ENCODE measurements at regions not wholly inside any gene's neighbourhood (a gene's known extent, or its start where the extent isn't known, plus 50 kb on each side); places are given as distances from the start of the nearest gene placed in this dataset.

GRCh38 chr2:208827549-208828221, 421.1 kb downstream of the PTH2R start:
- Histone ChIP-seq H3K4me1 (ENCODE audit: control insufficient read depth in 4 of 4, insufficient read depth in 4 of 4, low read length in 3 of 4) (no peaks in the 10 kb centered on the region), H3K27ac (ENCODE audit: low read depth in 1 of 2, low read length in 2 of 2) (no peak overlapping the region), H3K9me3 (ENCODE audit: control insufficient read depth in 4 of 4, low read length in 3 of 4) (no peaks in the 10 kb centered on the region), H3K36me3 (ENCODE audit: control insufficient read depth in 4 of 4, insufficient read depth in 3 of 4, low read depth in 1 of 4, low read length in 3 of 4) (no peaks in the 10 kb centered on the region), H3K4me3 (ENCODE audit: low read depth in 1 of 3, low read length in 3 of 3) (no peak overlapping the region), H3K9ac (ENCODE audit: low read depth in 1 of 2, low read length in 2 of 2) (no peak overlapping the region), H3K27me3 (ENCODE audit: control insufficient read depth in 4 of 4, insufficient read depth in 4 of 4, low read length in 3 of 4) (no peaks in the 10 kb centered on the region)
- WGBS: 42% methylated on average over 4 of the region's 4 CpGs
- no peak for DNase-seq (ENCODE audit: low spot score)
- TF ChIP-seq GABPA (IDR thresholded peaks at IDR 0.05 in 1 of 2, conservative IDR thresholded peaks at IDR 0.05 in 1 of 2) (no peak), ZBTB33 (IDR thresholded peaks at IDR 0.05) (no peak), HNF4A (conservative IDR thresholded peaks at IDR 0.05) (no peak), FOXA1 (IDR thresholded peaks at IDR 0.05) (no peak), FOXA2 (IDR thresholded peaks at IDR 0.05) (no peak), ATF3 (IDR thresholded peaks at IDR 0.05) (no peak), NR2F2 (IDR thresholded peaks at IDR 0.05) (no peak)

- H3K9ac ChIP-seq (ENCODE audit: low read depth in 1 of 2, low read length in 2 of 2): no peak overlapping the region
- H3K27ac ChIP-seq (ENCODE audit: low read depth in 1 of 2, low read length in 2 of 2): no peak overlapping the region
- TF ChIP-seq SP1 (IDR thresholded peaks at IDR 0.05) (no peak), HNF4A (conservative IDR thresholded peaks at IDR 0.05) (no peak), EGR1 (IDR thresholded peaks at IDR 0.05; ENCODE audit: low read depth in 2 of 2) (no peak), TAF1 (conservative IDR thresholded peaks at IDR 0.05) (no peak), FOXA1 (IDR thresholded peaks at IDR 0.05) (no peak)
- H3K4me1 ChIP-seq (ENCODE audit: control insufficient read depth in 4 of 4, insufficient read depth in 4 of 4, low read length in 3 of 4): no peaks in the 10 kb centered on the region
- no peaks in the 10 kb centered on the region for H3K9me3 ChIP-seq (ENCODE audit: control insufficient read depth in 4 of 4, low read length in 3 of 4)
- no peak for DNase-seq (ENCODE audit: low spot score)
- WGBS: 63% methylated on average over 3 of the region's 3 CpGs
- no peaks in the 10 kb centered on the region for H3K36me3 ChIP-seq (ENCODE audit: control insufficient read depth in 4 of 4, insufficient read depth in 3 of 4, low read depth in 1 of 4, low read length in 3 of 4)
- no peaks in the 10 kb centered on the region for H3K27me3 ChIP-seq (ENCODE audit: control insufficient read depth in 4 of 4, insufficient read depth in 4 of 4, low read length in 3 of 4)
- H3K4me3 ChIP-seq (ENCODE audit: low read depth in 1 of 3, low read length in 3 of 3): no peak overlapping the region
Observed at GRCh38 chr2:208830203-208830602, 423.6 kb downstream of the PTH2R start.

GRCh38 chr2:208847651-208848050, 441.1 kb downstream of the PTH2R start:
- Histone ChIP-seq H3K4me1 (ENCODE audit: control insufficient read depth in 4 of 4, insufficient read depth in 4 of 4, low read length in 3 of 4) (no peaks in the 10 kb centered on the region), H3K27ac (ENCODE audit: low read depth in 1 of 2, low read length in 2 of 2) (no peak overlapping the region), H3K27me3 (ENCODE audit: control insufficient read depth in 4 of 4, insufficient read depth in 4 of 4, low read length in 3 of 4) (no peaks in the 10 kb centered on the region), H3K36me3 (ENCODE audit: control insufficient read depth in 4 of 4, insufficient read depth in 3 of 4, low read depth in 1 of 4, low read length in 3 of 4) (no peaks in the 10 kb centered on the region), H3K9me3 (ENCODE audit: control insufficient read depth in 4 of 4, low read length in 3 of 4) (peaks cover 0 to 3% (median under 1%) of the 10 kb centered on the region in 4 donors), H3K9ac (ENCODE audit: low read depth in 1 of 2, low read length in 2 of 2) (no peak overlapping the region), H3K4me3 (ENCODE audit: low read depth in 1 of 3, low read length in 3 of 3) (no peak overlapping the region)
- DNase-seq (ENCODE audit: low spot score): no peak
- TF ChIP-seq ATF3 (IDR thresholded peaks at IDR 0.05): no peak
- TF ChIP-seq EGR1 (IDR thresholded peaks at IDR 0.05; ENCODE audit: low read depth in 2 of 2): no peak
- TF ChIP-seq NR2F2 (IDR thresholded peaks at IDR 0.05): no peak
- TF ChIP-seq SP1 (IDR thresholded peaks at IDR 0.05): no peak
- no peak for TF ChIP-seq RAD21 (IDR thresholded peaks at IDR 0.05)
- TF ChIP-seq YY1 (IDR thresholded peaks at IDR 0.05): no peak
- no peak for TF ChIP-seq REST (IDR thresholded peaks at IDR 0.05)
- TF ChIP-seq ZBTB33 (IDR thresholded peaks at IDR 0.05): no peak
- no peak for TF ChIP-seq GABPA (IDR thresholded peaks at IDR 0.05 in 1 of 2, conservative IDR thresholded peaks at IDR 0.05 in 1 of 2)
- 52% methylated on average over 1 of the region's 1 CpG for WGBS
